GM12872 (cell line): ENCODE measurements at regions not wholly inside any gene's neighbourhood (a gene's known extent, or its start where the extent isn't known, plus 50 kb on each side); places are given as distances from the start of the nearest gene placed in this dataset.

Experiments used
- CTCF ChIP-seq: IDR thresholded peaks from 3 replicates; pipeline ENCODE4 v1.5.1; 2011; ENCODE audit warnings: low read depth, mild to moderate bottlenecking, low read length, moderate library complexity; ENCODE audit not compliant: insufficient read depth

DNA sequence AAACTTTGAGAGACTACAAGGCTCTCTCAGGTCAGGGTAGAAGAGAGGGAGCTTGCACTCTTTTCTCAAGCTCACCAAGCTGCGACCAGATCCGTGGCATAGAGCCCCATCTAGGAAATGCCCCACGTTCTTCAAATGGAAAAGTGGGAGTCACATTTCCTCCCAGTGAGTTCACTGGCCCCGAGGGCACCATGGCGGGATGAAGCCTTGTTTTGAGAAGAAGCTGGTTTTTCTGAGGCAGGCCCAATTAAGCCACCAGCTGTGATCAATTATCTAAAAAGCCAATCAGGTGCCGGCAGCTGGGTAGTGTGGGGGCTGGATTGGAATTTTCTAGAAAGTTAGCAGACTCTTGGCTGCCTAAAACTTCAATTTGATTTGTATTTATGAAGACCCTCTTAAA, 101.4 kb downstream of the ZNF365 start:
- no peak for TF ChIP-seq CTCF

DNA sequence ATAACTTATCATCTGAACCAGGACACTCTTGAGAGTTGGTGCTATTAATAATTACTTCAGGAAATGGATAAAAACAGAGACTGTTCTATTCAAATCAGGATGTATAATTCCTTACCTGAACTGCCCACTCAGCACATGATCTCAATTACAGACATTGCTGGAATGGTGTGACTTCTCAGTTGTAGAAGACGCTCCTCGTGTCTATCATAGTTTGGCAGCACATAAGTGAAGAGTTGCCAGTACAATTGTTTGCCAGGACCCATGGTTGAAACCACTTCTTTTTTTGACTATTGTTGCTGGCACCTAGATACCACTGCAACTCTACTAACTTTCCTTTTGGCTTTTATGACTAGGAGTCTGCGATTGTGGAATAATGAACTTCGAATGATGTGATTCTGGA, 105.4 kb downstream of the ZNF365 start:
- TF ChIP-seq CTCF, result no peak

DNA sequence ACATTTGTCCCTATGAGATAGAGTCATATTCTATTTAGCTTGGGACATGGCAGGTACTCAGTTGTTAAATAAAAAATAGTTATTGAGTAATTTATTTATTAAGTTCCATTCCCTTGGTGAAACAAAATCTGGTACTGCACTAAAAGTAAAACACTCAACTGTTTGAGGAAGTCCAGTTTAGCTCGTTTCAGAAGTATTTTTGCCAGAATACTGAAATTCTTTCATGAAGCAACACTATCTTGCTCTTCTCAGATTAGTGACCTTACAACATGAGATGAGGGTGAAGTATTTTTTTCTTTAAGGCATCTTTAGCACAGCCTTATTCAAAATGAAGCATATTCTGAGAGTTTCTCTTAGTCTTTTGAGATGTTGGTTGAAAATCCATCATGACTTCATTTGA, 106.0 kb downstream of the ZNF365 start:
- no peak for TF ChIP-seq CTCF

DNA sequence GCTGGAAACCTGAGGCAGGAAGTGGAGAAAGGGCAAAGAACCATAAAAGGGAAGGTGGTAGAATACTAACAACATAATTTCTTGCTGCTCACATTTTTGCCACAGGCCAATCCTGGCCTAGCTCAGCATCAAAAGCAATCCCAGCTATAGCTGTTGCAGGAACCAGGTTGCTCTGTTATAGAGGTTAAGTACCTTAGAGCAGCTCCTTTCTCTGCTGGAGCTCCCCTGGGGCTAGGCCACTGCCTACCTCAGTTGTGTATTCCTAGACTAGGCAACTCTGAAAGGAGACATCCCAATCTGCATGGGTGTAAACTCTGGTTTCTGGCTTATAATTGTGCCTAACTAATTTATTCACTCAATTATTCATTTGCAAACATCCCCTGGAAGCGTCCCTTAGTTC, 108.4 kb downstream of the ZNF365 start:
- TF ChIP-seq CTCF, result no peak

GRCh38 chr10:62491597-62491996, 117.4 kb downstream of the ZNF365 start:
- no peak for TF ChIP-seq CTCF

DNA sequence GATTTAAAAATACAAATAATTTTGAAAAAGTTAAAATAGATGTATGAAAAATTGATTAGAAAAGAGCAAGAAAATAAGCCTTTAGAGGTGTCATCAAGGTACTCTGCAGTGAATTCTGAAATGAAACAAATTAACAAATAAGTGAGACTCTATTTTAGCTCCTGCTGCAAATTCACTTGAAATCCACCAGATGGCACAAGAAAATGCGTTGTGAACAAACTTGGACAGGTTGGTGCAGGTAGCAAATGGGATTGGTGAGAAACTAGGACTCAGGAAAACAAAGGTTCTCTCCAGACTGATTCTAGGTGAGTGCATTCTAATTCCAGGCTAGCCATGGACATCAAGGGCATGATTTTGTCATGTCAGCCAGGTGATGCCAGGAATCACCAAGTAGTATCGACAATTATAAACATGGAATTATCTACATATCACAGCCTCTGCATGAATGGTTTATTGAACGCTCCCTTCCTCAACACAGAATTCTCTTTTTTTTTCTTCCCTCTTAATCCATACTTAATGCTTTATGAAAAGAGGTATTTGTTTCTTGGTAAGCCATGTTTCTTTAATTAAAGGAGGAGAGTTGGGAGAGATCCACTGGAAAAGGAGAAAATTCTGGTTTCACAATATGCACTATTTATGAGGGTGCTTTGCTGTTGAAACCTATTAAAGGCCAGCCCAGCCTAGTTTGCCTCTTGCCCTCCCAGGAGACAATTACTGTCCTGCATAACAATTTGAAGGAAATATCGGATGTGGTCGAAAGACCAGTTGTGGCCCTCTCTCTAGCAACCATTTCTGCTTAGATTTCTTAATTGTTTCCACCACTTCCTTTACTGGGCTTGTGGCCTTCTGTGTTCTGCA, 118.1 kb downstream of the ZNF365 start:
- peak; percentile 71 for TF ChIP-seq CTCF

DNA sequence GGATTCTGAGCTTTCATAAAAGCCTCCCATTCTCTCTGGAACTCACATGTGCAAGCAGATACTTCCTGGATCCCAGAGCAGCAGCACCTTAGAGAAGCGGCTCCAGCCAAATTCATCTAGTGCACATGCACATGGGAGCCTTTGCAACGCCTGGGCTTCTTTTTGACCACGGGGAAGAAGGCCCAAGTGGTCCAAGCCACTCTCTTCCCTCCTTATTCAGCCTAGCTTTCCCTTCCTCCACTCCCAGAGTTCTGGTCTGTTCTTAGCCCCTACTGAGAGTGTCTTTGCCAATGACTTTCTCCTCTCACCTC, 118.7 kb downstream of the ZNF365 start:
- TF ChIP-seq CTCF, result no peak
